HG03521 (cell line): ENCODE measurements at regions not wholly inside any gene's neighbourhood (a gene's known extent, or its start where the extent isn't known, plus 50 kb on each side); places are given as distances from the start of the nearest gene placed in this dataset.
"Not testable (repeated sequence)": the region's sequence is repeated elsewhere in the genome, so short reads cannot be mapped to it uniquely, and the experiment has no call there.

Source experiments
- ATAC-seq: cut with Tn5 transposase; IDR thresholded peaks from one replicate; pipeline ENCODE4 v1.9.1; 2021; ENCODE audit warnings: mild to moderate bottlenecking, moderate library complexity; ENCODE audit not compliant: unreplicated experiment

- ATAC-seq: not testable (repeated sequence)
Observed at GRCh38 chrY:22113990-22114389, 68.7 kb downstream of the RBMY1F start.

- ATAC-seq: not testable (repeated sequence)
Observed at GRCh38 chrY:22108165-22108564, 74.6 kb downstream of the RBMY1F start.

GRCh38 chrY:22101547-22101946 is 81.2 kb downstream of the RBMY1F start:
- ATAC-seq: not testable (repeated sequence)

GRCh38 chrY:22097310-22097709 is 85.4 kb downstream of the RBMY1F start:
- not testable (repeated sequence) for ATAC-seq

GRCh38 chrY:22085975-22086645 is 96.6 kb downstream of the RBMY1F start:
- ATAC-seq: not testable (repeated sequence)

GRCh38 chrY:22072270-22072669 is 110.5 kb downstream of the RBMY1F start:
- ATAC-seq: not testable (repeated sequence)

- not testable (repeated sequence) for ATAC-seq
Observed at GRCh38 chrY:22060149-22060548, 122.6 kb downstream of the RBMY1F start.

GRCh38 chrY:22013010-22013409 is 95.2 kb upstream of the RBMY1E start:
- peak; percentile 77 for ATAC-seq

- ATAC-seq: not testable (repeated sequence)
Observed at GRCh38 chrY:22001163-22001562, 83.3 kb upstream of the RBMY1E start.

GRCh38 chrY:21987222-21987621 is 69.4 kb upstream of the RBMY1E start:
- not testable (repeated sequence) for ATAC-seq

GRCh38 chrY:21980937-21981336 is 63.1 kb upstream of the RBMY1E start:
- not testable (repeated sequence) for ATAC-seq

- ATAC-seq: not testable (repeated sequence)
Observed at GRCh38 chrY:21980348-21980747, 62.5 kb upstream of the RBMY1E start.

GRCh38 chrY:21979106-21979505 is 61.3 kb upstream of the RBMY1E start:
- ATAC-seq: peak; percentile 48

- not testable (repeated sequence) for ATAC-seq
Observed at GRCh38 chrY:21978204-21978603, 60.4 kb upstream of the RBMY1E start.
